Erythroblast (primary cell): ENCODE measurements at regions not wholly inside any gene's neighbourhood (a gene's known extent, or its start where the extent isn't known, plus 50 kb on each side); places are given as distances from the start of the nearest gene placed in this dataset.
"Not testable (repeated sequence)": the region's sequence is repeated elsewhere in the genome, so short reads cannot be mapped to it uniquely, and the experiment has no call there.

Source experiments
- DNase-seq, 2 experiments: peaks; one replicate each; lab custom pipeline; 2025; lab: John Stamatoyannopoulos, UW
- GATA1 ChIP-seq: IDR thresholded peaks from 2 replicates; pipeline ENCODE4 v1.6.1; 2011; ENCODE audit warnings: low read depth, mild to moderate bottlenecking, control low read depth, low read length, moderate library complexity
- POLR2A ChIP-seq: IDR thresholded peaks from 2 replicates; pipeline ENCODE4 v1.6.1; 2011; ENCODE audit warnings: mild to moderate bottlenecking, low read length

DNA sequence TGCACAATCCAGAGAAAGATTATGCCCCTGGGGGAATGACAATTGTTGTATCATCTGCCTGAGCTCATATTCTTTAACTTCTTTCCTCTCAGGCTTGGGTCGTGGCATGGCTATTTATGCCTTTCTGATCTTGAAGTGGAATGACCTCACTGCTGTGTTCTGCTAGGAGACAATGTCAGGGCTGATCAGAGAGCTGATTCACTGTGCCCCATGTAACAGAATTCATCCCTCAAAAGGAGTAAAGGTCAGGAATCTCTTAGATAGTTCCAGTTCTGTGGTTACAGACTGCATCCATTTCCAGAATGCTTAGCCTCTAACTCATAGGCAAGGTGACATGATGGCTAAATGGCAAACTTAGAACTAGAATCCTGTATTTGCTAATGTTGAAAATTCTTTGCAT is 511.7 kb upstream of the CNTNAP5 start:
- DNase-seq = no peak
- TF ChIP-seq GATA1 = no peak

DNA sequence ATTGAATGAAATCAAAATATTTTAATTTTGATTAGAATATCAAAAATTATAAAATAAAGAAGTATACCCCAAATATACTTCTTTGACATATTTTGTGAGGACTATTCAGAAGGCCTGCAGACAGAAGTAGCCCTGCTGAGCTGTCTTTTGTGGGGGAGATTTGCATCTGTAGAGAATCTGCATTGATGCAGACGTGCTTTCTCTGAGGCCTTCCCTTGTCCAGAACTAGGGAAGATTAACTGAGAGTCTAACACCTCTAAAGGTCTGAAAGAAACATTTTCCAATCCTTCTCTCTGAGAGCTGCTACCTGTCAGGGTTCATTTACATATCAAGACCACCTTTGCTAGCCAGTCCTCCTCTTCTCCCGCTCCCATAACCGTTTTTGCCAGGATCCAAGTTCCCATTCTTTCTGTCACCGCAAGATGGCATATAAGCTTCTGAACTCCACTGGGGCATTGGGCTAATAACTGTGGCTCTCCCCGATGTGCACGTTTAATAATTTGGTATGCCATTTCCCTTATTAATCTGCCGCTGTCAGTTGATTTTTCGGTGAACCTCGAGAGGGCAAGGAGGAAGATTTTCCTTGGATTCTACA is 510.4 kb upstream of the CNTNAP5 start:
- no peak for DNase-seq
- TF ChIP-seq POLR2A (no peak), GATA1 (no peak)

DNA sequence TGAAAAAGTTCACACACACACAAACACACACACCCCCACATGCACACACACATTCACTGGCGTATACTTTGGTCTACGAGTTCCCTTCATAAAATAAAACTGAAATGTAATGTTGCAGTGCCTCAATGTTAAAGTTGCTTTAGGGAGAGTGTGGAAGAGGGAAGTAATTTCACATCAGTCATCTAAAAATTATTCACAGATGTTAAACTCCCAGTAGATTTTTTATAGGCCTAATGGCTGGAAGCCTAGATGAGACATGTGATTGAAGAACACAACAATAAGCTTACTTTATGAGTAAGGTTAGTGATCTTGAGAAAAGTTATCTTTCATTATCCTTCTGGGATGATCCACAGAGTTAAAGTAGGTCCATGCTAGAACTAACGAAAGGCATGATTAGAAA is 506.7 kb upstream of the CNTNAP5 start:
- DNase-seq = no peak
- TF ChIP-seq GATA1 = no peak
- TF ChIP-seq POLR2A = no peak

DNA sequence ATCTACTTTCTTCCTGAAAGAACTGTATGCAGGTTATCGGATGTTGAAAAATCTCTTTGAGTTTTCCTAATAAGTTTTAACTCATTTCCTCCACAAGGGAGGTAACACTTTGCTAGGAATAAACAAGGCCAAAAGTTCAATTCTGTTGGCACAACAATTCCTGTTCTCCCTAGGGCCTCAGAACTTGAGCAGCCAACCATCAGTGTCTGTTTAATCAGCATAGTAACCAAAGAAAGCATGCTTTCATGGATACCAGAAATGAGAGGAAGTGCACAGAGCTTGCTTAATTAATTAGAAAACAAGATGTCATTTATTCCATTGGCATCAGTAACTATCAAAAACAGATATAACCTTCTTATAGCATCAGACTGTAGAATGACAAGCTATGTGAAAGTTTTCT is 503.2 kb upstream of the CNTNAP5 start:
- TF ChIP-seq GATA1 (no peak), POLR2A (no peak)
- DNase-seq = no peak

DNA sequence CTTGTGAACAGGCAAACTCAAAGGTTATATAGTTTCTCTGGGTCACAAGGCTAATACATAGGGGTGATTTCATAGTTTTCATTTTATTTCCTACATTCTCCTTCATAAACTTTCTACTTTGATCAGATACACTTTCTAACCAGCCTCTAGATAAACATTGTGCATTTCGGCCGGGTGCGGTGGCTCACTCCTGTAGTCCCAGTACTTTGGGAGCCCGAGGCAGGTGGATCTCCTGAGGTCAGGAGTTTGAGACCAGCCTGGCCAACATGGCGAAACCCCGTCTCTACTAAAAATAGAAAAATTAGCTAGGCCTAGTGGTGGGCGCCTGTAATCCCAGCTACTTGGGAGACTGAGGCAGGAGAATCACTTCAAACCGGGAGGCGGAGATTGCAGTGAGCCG is 502.6 kb upstream of the CNTNAP5 start:
- not testable (repeated sequence) for DNase-seq

DNA sequence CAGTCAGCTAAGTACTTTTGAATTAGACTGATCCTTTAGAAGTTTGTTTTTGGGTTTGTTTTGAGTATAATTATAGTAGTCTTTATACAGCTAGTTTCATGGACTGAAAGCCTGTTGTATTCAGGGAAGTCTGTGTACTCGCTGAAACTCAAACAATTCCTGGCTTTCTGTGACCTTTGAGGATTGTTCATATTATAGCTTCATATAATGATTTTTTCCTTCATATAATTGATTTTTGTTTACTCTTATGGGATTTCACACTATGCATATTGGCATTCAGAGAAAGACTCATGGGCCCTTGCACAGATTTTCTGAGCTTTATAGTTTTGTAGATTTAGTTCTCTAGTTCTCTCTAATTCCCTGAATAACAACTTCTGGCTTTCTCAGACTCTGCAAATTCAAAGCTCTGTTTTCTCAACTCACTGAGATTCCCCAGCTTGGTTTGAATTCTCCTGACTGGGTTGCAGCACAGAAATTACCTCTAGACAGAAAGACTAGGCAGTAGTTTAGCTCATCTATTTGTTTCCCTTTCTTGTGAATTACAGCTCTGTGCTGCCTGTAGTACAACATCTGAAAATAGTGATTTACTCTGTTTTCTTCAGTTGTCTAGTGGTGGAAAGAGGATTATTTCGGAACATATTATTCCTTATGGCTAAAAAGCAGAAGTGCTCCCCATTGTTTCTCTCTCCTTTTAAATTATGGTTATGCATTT is 495.9 kb upstream of the CNTNAP5 start:
- TF ChIP-seq GATA1 = no peak
- TF ChIP-seq POLR2A = no peak
- DNase-seq = no peak

DNA sequence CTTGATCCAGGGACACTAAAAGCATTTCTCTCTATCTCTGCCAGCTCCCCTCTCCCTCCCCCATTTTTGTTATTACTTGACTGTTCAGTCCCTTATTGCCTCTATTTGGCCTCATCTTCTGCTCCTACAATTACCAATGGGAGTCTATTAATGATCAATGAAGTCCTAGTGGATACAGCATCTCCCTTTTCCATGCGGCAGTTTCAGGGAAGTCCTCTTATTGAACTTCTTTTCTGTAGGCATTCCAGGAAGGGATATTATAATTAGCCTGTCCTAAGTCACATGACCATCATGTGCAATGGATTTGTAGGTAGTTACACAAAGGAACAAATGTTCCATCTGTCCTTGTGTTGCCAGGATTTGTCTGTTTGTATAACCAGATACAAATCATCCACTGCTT is 495.1 kb upstream of the CNTNAP5 start:
- DNase-seq = no peak
- TF ChIP-seq GATA1 = no peak
- TF ChIP-seq POLR2A = no peak

DNA sequence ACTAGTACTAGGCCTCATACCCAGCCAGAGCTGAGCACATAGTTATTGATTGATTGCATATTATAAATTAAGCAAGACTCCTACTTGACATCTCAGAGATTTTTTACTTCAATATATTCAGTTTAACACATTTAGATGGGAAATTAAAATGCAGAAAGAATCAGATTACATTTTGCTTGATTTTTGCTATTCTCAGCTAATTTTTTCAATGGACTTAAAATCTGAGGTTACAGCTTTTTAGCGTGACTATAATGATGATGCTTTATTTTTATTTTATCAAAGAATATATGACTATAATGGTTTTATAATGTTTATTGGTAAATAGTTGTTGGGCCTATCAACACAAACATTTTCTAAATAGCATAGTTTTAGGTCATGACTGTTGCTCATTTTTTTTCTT is 493.0 kb upstream of the CNTNAP5 start:
- DNase-seq = no peak

DNA sequence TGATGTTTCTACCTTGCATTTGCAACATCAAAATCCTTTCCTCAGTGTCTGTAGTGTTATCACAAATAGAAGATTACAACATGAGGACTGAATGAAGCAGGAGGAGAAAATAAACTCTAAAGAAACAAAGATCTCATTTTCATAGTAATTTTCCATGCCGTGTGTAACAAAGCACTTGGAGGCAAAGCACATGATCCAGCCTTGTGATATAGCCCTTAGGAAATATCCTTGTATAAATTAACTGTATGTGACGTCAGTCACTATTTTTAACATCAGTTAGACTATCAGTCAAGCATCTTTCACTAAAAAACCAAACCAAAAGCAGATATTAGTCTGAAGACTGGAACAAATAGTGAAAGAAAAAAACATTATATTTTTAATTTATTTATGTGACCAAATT is 492.1 kb upstream of the CNTNAP5 start:
- DNase-seq = no peak
- TF ChIP-seq GATA1 (no peak), POLR2A (no peak)

More for the DNA sequence above, 493.0 kb upstream of the CNTNAP5 start:
- TF ChIP-seq GATA1 (no peak), POLR2A (no peak)

DNA sequence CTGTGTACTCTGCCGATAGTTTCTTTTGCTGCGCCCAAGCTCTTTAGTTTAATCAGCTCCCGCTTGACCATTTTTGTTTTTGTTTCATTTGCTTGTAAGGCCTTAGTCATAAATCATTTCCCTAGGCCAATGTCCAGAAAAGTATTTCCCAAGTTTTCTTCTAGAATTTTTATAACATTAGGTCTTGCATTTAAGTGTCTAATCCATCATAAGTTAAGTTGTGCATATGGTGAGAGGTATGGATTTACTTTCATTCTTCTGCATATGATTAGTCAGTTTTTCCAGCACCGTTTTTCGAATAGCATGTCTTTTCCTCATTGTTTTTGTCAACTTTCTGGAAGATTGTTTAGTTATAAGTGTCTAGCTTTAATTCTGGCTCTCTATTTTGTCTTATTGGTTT is 484.8 kb upstream of the CNTNAP5 start:
- TF ChIP-seq POLR2A = no peak
- TF ChIP-seq GATA1 = no peak
- no peak for DNase-seq

DNA sequence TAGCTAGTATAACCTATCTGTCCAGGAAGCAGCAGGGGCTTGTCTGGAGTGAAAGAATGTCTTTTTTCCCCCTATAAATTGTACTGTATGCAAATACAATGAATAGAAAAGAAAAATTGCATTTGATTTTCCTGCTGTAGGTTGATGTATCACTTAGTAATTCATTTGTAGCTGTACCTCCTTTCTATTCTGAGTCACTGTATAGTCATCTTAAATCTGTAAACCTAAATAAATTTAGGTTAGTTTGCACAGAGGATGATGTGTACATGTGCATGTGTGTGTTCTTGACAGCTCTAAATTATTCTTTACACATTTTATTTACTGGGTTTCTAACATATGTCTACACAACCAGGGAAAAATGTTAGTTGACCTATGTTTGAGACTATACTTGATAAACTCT is 478.7 kb upstream of the CNTNAP5 start:
- TF ChIP-seq GATA1 (no peak), POLR2A (no peak)
- no peak for DNase-seq

DNA sequence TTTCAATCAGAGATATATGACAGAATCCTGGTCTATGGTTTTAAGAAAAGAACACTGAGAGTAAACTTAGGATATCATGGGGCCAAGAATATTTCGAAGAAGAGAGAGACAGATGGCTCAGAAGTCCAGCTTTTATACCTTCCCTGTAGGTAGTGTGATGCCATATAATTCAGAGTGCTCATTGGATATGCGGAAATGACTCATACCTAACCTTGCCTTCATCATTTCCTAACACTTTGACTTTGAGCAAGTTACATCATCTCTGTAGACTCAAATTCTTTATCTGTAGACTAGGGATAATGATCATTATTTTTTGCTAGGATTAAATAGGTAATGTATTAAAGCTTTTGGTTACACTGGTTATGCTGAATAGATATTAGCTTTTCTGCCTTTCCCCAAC is 461.6 kb upstream of the CNTNAP5 start:
- TF ChIP-seq POLR2A = no peak
- no peak for DNase-seq

DNA sequence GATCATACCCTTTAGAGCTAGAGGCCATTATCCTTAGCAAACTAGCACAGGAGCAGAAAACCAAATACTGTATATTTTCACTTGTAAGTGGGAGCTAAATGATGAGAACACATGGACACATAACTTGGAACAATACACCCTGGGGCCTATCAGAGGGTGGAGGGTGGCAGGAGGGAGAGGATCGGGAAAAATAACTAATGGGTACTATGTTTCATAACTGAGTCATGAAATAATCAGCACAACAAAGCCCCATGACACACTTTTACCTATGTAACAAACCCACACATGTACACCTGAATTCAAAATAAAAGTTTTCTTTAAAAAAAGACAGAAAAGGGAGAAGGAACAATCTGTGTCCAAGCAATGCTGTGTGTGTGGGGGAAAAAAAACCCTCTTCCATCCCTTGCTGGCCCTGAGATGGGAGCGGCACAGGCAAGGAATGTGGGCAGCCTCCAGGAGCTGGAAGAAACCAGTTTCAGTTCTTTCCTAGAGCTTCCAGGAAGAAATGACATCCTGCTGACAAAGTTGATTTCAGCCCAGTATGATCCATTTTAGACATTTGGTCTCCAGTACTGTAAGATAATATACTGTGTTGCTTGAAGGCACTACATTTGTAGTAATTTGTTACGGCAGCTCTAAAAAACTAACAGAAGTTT is 458.7 kb upstream of the CNTNAP5 start:
- no peak for TF ChIP-seq GATA1
- no peak for TF ChIP-seq POLR2A
- no peak for DNase-seq

DNA sequence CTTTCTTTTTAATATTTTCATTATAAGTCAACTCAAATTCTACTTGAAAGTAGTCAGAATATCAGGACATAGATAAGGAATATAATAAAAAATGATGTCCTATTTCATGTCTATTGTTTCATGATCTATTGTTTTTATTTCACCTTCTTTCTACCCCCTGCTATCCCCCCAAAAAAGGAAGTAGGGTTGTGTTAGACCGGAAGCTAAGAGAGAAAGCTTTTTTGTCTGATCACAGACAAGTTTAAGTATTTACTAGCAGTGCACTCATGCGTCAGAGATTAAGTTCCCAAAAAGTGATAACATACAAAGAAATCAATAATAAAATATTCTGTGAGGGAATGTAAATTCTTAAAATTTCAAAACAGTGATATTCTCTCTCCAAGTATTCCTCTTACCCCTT is 447.1 kb upstream of the CNTNAP5 start:
- TF ChIP-seq POLR2A (no peak), GATA1 (no peak)
- DNase-seq = no peak

DNA sequence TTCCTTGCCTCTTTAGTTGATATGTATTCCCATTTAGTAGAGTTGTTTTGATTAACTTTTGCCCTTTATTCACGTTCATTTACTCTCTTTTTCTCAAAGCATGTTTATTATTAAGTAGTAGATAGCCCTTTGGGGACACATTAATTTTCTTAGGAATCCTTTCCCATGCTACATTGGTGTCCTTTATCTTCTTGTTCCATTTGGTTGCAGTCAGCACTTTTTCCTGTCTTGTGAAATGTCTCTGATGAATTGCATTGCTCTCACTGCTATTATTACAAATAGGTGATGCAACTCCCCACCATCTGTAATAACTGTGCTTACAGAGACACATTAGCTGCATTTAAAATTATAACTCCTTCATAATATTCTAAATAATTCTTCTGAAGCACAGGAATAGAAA is 428.5 kb upstream of the CNTNAP5 start:
- no peak for DNase-seq
- no peak for TF ChIP-seq GATA1
- TF ChIP-seq POLR2A = no peak
